ENCODE measurements at regions not wholly inside any gene's neighbourhood (a gene's known extent, or its start where the extent isn't known, plus 50 kb on each side); places are given as distances from the start of the nearest gene placed in this dataset.
"Not testable (repeated sequence)": the region's sequence is repeated elsewhere in the genome, so short reads cannot be mapped to it uniquely, and the experiment has no call there.

GRCh38 chr6:82484737-82485626 is 121.4 kb downstream of the TPBG start:
- no peak for DNase-seq (ENCODE audit: low read depth)
- H3K4me3 ChIP-seq (ENCODE audit: low read length): no peak overlapping the region
- TF ChIP-seq CTCF (IDR thresholded peaks at IDR 0.05; ENCODE audit: insufficient read depth, low read depth, low read length, missing control alignments): no peak

GRCh38 chr6:82487895-82488294 is 124.3 kb downstream of the TPBG start:
- no peak overlapping the region for H3K4me3 ChIP-seq (ENCODE audit: low read length)
- no peak for TF ChIP-seq CTCF (IDR thresholded peaks at IDR 0.05; ENCODE audit: insufficient read depth, low read depth, low read length, missing control alignments)
- DNase-seq (ENCODE audit: low read depth): no peak

- H3K4me3 ChIP-seq (ENCODE audit: low read length): no peak overlapping the region
- no peak for TF ChIP-seq CTCF (IDR thresholded peaks at IDR 0.05; ENCODE audit: insufficient read depth, low read depth, low read length, missing control alignments)
- DNase-seq (ENCODE audit: low read depth): no peak
These were observed 124.8 kb downstream of the TPBG start for GRCh38 chr6:82488403-82488802.

GRCh38 chr6:82492134-82492533 is 128.5 kb downstream of the TPBG start:
- TF ChIP-seq CTCF (IDR thresholded peaks at IDR 0.05; ENCODE audit: insufficient read depth, low read depth, low read length, missing control alignments): no peak
- H3K4me3 ChIP-seq (ENCODE audit: low read length): no peak overlapping the region
- no peak for DNase-seq (ENCODE audit: low read depth)

GRCh38 chr6:82493467-82493866 is 129.8 kb downstream of the TPBG start:
- H3K4me3 ChIP-seq (ENCODE audit: low read length): no peak overlapping the region
- TF ChIP-seq CTCF (IDR thresholded peaks at IDR 0.05; ENCODE audit: insufficient read depth, low read depth, low read length, missing control alignments): no peak
- DNase-seq (ENCODE audit: low read depth): no peak

GRCh38 chr6:82494367-82494766 is 130.8 kb downstream of the TPBG start:
- TF ChIP-seq CTCF (IDR thresholded peaks at IDR 0.05; ENCODE audit: insufficient read depth, low read depth, low read length, missing control alignments): no peak
- no peak for DNase-seq (ENCODE audit: low read depth)
- no peak overlapping the region for H3K4me3 ChIP-seq (ENCODE audit: low read length)

- DNase-seq (ENCODE audit: low read depth); H3K4me3 ChIP-seq (ENCODE audit: low read length): not testable (repeated sequence)
These were observed 138.3 kb downstream of the TPBG start for GRCh38 chr6:82501901-82502300.

All from epithelial cell of esophagus (primary cell).